PFSK-1 (cell line): ENCODE measurements at regions not wholly inside any gene's neighbourhood (a gene's known extent, or its start where the extent isn't known, plus 50 kb on each side); places are given as distances from the start of the nearest gene placed in this dataset.

Source experiments
- FOXP2 ChIP-seq: optimal IDR thresholded peaks from 2 replicates; pipeline ENCODE3; 2011; ENCODE audit warnings: borderline replicate concordance, control low read depth, inconsistent platforms; ENCODE audit not compliant: insufficient read depth; ENCODE audit errors: extremely low read length, extremely low read depth
- REST ChIP-seq, 2 experiments: IDR thresholded peaks; 2 replicates each; pipeline versions ENCODE4 v1.6.1 to v1.8.0; 2011 to 2012; ENCODE audit warnings: low read depth in 2 of 2, low read length in 2 of 2, control low read depth in 1 of 2, inconsistent platforms in 1 of 2, mild to moderate bottlenecking in 1 of 2, moderate library complexity in 1 of 2; ENCODE audit not compliant: insufficient read depth in 1 of 2
- TAF1 ChIP-seq: IDR thresholded peaks from 2 replicates; pipeline ENCODE4 v1.6.1; 2012; ENCODE audit warnings: low read length, control low read depth, borderline replicate concordance; ENCODE audit not compliant: insufficient read depth

GRCh38 chr9:616694-617093 is 224.8 kb upstream of the DMRT1 start:
- TF ChIP-seq FOXP2: no peak
- TF ChIP-seq REST (IDR thresholded peaks at IDR 0.05; ENCODE audit: insufficient read depth in 1 of 2, low read depth in 2 of 2, low read length in 2 of 2): no peak
- no peak for TF ChIP-seq TAF1
